Fibroblast of pulmonary artery (primary cell): ENCODE measurements at regions not wholly inside any gene's neighbourhood (a gene's known extent, or its start where the extent isn't known, plus 50 kb on each side); places are given as distances from the start of the nearest gene placed in this dataset.

Experiments used
- DNase-seq: peaks from one replicate; pipeline ENCODE4 v3.0.0-alpha.2; 2010; ENCODE audit warnings: low read depth
- H3K4me3 ChIP-seq: replicated peaks from 2 replicates; pipeline ENCODE4 v1.5.1; 2011; ENCODE audit warnings: low read depth, mild to moderate bottlenecking, control low read depth, low read length, moderate library complexity
- TF ChIP-seq, protein P1 (sequence below): IDR thresholded peaks from 2 replicates; pipeline ENCODE4 v1.5.1; 2011; ENCODE audit warnings: mild to moderate bottlenecking, control low read depth, low read length, inconsistent platforms; ENCODE audit errors: missing control alignments

DNA sequence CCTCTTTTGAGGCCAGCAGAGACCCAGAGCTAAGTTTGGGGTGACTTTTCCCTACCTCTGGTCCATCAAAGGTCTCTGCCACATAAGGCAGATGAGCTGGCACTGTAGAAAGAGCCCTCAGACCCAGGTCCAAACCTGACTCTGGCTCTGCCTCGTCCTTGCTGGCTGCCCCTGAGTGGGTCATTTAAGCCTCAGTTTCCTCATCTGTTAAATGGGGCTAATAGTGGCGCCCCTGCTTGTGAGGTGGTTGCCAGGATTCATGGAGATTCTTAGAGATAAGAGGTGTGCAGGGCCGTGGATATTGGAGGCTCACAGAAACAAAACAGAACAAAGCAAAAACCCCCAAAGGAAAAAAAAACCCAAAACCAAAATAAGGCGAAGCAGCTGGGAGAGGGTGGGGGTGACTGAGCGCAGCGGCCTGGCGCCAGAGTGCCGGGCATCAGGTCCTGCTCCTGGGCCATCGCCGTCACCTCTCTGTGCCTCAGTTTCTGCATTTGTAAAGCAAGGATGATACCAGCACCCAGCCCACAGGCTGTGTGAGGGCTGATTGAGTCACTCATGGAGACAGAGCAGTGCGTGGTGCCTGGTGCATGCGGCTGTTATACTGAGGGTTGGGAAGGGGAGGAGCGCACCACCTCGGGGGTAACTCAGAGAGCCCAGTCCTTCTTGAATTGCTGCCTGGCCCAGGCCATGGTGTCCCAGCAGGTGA lies 133.8 kb upstream of the PTPN1 start:
- no peak for DNase-seq
- TF ChIP-seq, protein P1, sequence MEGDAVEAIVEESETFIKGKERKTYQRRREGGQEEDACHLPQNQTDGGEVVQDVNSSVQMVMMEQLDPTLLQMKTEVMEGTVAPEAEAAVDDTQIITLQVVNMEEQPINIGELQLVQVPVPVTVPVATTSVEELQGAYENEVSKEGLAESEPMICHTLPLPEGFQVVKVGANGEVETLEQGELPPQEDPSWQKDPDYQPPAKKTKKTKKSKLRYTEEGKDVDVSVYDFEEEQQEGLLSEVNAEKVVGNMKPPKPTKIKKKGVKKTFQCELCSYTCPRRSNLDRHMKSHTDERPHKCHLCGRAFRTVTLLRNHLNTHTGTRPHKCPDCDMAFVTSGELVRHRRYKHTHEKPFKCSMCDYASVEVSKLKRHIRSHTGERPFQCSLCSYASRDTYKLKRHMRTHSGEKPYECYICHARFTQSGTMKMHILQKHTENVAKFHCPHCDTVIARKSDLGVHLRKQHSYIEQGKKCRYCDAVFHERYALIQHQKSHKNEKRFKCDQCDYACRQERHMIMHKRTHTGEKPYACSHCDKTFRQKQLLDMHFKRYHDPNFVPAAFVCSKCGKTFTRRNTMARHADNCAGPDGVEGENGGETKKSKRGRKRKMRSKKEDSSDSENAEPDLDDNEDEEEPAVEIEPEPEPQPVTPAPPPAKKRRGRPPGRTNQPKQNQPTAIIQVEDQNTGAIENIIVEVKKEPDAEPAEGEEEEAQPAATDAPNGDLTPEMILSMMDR, result no peak
- H3K4me3 ChIP-seq, result no peak overlapping the region

GRCh38 chr20:50376888-50377459 lies 133.2 kb upstream of the PTPN1 start:
- no peak for DNase-seq
- no peak overlapping the region for H3K4me3 ChIP-seq
- TF ChIP-seq, protein P1, result no peak

GRCh38 chr20:50378170-50379000 lies 131.8 kb upstream of the PTPN1 start:
- TF ChIP-seq, protein P1, result no peak
- H3K4me3 ChIP-seq, result no peak overlapping the region
- DNase-seq, result no peak

- peak overlapping the region; percentile 12 for H3K4me3 ChIP-seq
- TF ChIP-seq, protein P1, result no peak
- DNase-seq, result peak; percentile 97
These were observed 130.9 kb upstream of the PTPN1 start for GRCh38 chr20:50379049-50379990.

DNA sequence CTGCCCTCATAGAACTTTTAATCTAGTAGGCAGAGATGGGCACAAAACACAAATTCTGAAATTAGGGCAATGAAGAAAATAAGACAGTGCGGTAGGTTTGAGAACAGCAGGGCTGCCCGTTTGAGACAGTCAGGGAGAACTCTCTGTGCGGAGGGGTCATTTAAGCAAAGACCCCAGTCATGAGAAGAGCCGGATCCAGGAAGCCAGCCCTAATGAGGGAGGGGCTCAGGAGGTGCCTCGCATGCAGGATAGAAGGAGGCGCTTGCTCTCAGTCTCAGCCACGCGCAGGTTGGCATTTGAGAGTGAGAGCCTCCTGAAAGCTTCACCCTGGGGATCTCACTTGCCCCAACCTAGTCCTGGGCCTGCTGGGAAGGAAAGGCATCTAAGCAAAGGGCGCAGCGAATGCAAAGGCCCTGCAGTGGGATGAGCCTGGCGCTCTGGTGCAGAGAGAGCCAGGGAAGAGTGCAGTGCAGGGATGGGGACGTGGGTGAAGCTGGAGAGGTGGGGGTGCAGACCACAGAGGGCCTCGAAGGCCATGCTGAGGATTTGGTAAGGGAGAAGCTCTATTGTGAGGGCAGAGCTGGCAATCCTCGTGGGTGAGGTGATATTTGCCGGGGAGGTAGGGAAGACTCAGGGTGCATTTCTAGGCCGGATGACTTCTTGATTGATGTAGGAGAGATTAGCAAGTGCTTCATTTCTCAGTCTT lies 130.0 kb upstream of the PTPN1 start:
- DNase-seq, result no peak
- TF ChIP-seq, protein P1, result no peak
- no peak overlapping the region for H3K4me3 ChIP-seq

DNA sequence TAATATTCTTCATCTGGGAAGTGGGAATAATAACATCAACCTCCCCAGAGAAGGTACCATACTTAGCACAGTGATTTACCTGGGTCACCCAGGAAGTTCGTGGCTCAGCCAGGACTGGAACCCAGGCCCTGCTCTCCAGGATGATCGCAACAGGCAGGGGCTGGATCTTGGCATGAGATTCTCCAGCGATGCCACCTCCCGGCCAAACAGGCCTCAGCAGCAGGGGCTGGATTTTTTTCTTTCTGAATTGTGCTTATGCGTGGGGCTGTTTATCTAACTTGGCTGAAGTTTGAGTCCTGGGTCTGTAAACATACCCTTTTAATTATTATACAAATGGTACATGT lies 129.5 kb upstream of the PTPN1 start:
- DNase-seq, result peak; percentile 70
- H3K4me3 ChIP-seq, result no peak overlapping the region
- TF ChIP-seq, protein P1, result peak; percentile 71
